PFSK-1 (cell line): ENCODE measurements at regions not wholly inside any gene's neighbourhood (a gene's known extent, or its start where the extent isn't known, plus 50 kb on each side); places are given as distances from the start of the nearest gene placed in this dataset.

Experiments
- FOXP2 ChIP-seq: optimal IDR thresholded peaks from 2 replicates; pipeline ENCODE3; 2011; ENCODE audit warnings: borderline replicate concordance, control low read depth, inconsistent platforms; ENCODE audit not compliant: insufficient read depth; ENCODE audit errors: extremely low read length, extremely low read depth
- POLR2AphosphoS5 ChIP-seq: IDR thresholded peaks from 2 replicates; pipeline ENCODE4 v1.6.1; 2012; ENCODE audit warnings: low read depth, mild to moderate bottlenecking, control low read depth, low read length, moderate library complexity
- REST ChIP-seq, 2 experiments: IDR thresholded peaks; 2 replicates each; pipeline versions ENCODE4 v1.6.1 to v1.8.0; 2011 to 2012; ENCODE audit warnings: low read depth in 2 of 2, low read length in 2 of 2, control low read depth in 1 of 2, inconsistent platforms in 1 of 2, mild to moderate bottlenecking in 1 of 2, moderate library complexity in 1 of 2; ENCODE audit not compliant: insufficient read depth in 1 of 2
- SIN3A ChIP-seq: IDR thresholded peaks from 2 replicates; pipeline ENCODE4 v1.6.1; 2012; ENCODE audit warnings: mild to moderate bottlenecking, low read length, moderate library complexity, borderline replicate concordance; ENCODE audit not compliant: insufficient read depth
- TAF1 ChIP-seq: IDR thresholded peaks from 2 replicates; pipeline ENCODE4 v1.6.1; 2012; ENCODE audit warnings: low read length, control low read depth, borderline replicate concordance; ENCODE audit not compliant: insufficient read depth

GRCh38 chr6:23412770-23413169, 713.2 kb upstream of the NRSN1 start:
- TF ChIP-seq SIN3A (no peak), FOXP2 (no peak), POLR2AphosphoS5 (no peak), REST (IDR thresholded peaks at IDR 0.05; ENCODE audit: insufficient read depth in 1 of 2, low read depth in 2 of 2, low read length in 2 of 2) (no peak), TAF1 (no peak)

DNA sequence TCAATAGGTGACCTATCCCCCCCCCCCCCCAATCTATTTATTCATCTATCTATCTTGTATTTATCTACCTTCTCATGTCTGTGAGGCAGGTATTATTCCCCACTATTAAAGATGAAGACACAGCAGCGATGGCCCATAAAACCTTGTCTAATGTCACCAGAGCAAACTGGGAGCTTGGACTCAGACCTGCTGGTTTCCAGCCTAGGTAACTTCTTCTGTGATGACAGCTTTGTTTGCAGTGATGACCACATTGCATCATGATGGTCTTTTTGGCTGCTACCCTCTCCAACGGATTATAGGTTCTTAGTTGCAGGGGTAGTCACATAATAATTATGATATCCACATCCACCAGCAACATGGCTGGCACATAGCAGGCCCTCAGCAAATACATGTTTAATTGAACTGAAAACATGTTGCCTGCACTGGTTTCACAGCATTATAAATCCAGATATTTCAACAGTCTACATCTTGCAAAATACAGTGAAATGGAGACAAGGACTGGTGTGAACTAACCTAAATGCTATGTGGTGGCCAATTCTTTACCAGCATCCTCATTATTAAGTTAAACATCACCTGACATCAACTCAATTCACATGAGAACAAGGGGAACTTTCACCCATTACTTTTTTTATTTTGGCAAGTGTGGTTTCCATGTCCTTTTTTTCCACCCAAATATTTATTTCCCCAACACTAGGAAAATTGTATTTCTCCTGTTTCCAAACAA, 712.5 kb upstream of the NRSN1 start:
- TF ChIP-seq SIN3A = no peak
- TF ChIP-seq FOXP2 = no peak
- no peak for TF ChIP-seq POLR2AphosphoS5
- no peak for TF ChIP-seq TAF1
- no peak for TF ChIP-seq REST (IDR thresholded peaks at IDR 0.05; ENCODE audit: insufficient read depth in 1 of 2, low read depth in 2 of 2, low read length in 2 of 2)

DNA sequence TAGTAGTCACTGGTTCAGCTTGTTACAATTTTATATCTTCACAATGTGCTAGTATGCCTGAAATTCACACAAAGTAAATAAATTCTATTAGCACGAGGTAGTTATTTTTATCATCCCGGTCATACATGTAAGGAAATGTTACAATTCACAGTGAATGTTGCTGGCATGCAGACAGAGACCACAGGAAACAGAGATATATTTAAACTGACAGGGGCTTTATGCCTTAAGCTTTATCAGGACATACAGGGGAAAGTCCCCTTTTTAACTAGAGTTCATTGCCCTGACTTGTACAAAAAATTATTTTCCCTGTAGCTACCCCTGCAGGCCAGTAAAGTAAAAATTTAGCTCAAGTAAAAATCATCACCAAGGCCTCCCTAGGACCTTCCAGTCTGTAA, 712.0 kb upstream of the NRSN1 start:
- TF ChIP-seq REST (IDR thresholded peaks at IDR 0.05; ENCODE audit: insufficient read depth in 1 of 2, low read depth in 2 of 2, low read length in 2 of 2) (no peak), SIN3A (no peak), POLR2AphosphoS5 (no peak), FOXP2 (no peak), TAF1 (no peak)

- TF ChIP-seq POLR2AphosphoS5 (no peak), FOXP2 (no peak), REST (IDR thresholded peaks at IDR 0.05; ENCODE audit: insufficient read depth in 1 of 2, low read depth in 2 of 2, low read length in 2 of 2) (no peak), TAF1 (no peak)
Measured at GRCh38 chr6:23414922-23415321, 711.1 kb upstream of the NRSN1 start.

DNA sequence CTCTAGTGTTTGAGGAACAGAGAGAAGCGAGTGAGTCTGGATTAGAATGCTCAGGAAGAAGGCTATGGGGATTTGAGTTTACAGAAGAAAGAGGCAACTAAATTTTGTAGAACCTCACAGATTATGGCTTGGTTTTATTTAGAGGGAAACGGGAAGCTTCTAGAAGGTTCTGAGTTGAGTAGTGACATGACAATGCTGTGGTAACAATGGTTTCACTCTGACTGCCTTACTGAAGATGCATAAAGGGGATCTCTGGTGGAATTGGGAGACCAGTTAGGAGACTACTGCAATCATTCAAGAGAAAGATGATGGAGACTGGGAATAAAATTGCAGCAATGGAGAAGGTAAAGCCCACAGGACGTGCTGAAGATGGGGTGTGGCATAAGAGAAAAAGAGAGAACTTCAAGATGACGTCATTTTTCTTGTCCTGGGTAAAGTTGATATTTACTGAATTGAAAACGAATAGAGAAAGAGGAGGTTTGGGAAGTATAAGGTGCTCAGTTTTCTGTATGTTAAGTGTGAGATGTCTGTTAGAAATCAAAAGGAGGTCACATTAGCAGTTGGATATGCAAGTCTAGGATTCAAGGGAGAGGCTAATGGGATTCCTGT, 710.1 kb upstream of the NRSN1 start:
- TF ChIP-seq FOXP2 (no peak), REST (IDR thresholded peaks at IDR 0.05; ENCODE audit: insufficient read depth in 1 of 2, low read depth in 2 of 2, low read length in 2 of 2) (no peak), POLR2AphosphoS5 (no peak), TAF1 (no peak), SIN3A (no peak)
